ENCODE measurements at regions not wholly inside any gene's neighbourhood (a gene's known extent, or its start where the extent isn't known, plus 50 kb on each side); places are given as distances from the start of the nearest gene placed in this dataset.

DNA sequence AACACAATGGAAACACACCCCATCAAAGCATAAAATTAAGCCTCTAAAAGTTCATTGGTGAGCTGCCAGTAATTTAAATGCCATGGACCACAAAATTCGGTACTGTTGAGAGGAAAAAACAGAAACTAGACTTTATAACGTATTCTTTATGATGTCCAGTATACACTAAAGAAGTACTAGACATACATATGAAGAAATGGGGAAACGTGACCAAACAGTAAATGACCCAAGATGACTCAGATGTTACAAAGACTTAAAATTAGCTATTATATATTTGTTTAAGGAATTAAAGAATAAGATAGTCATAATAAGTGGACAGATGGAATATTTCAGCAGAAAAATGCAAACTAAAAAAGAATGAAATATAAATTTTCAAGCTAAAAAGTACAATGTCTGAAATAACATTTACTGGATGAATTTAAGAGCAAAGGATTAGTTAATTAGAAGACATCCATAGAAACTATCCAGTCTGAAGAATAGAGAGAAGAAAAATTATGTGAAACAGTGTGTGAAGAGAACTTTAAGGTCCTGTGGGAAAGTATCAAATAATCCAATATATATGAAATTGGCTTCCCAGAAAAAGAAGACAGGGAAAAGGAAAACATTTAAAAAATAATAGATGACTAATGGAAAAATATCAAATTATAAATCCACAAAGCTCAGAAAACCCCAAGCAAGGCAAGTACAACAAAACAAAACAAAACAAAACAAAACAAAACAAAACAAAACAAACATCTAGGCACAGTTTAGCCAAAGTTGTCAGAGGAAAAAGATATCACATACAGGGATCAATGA lies 69.4 kb downstream of the SAMD9 start:
- H4K20me1 ChIP-seq (ENCODE audit: insufficient read depth): no peaks in the 10 kb centered on the region
- no peaks in the 10 kb centered on the region for H3K79me2 ChIP-seq (replicated peaks; ENCODE audit: insufficient read depth, low read length)
- no peak overlapping the region for H2AFZ ChIP-seq (ENCODE audit: low read depth, low read length)
- no peak overlapping the region for H3K27ac ChIP-seq (ENCODE audit: low read length)
- no peaks in the 10 kb centered on the region for H3F3A ChIP-seq (ENCODE audit: insufficient read depth, low read length, poor library complexity, severe bottlenecking)
- no peak overlapping the region for H3K4me3 ChIP-seq (ENCODE audit: low read length)
- H3K36me3 ChIP-seq (ENCODE audit: insufficient read depth, low read length): no peaks in the 10 kb centered on the region
- no peaks in the 10 kb centered on the region for H3K9me2 ChIP-seq (ENCODE audit: insufficient read depth, low read length)
- H3K9ac ChIP-seq (ENCODE audit: low read length): no peak overlapping the region
- H3K4me2 ChIP-seq (ENCODE audit: low read length): no peak overlapping the region
- H3K9me3 ChIP-seq (ENCODE audit: low read length): no peaks in the 10 kb centered on the region
- TF ChIP-seq, protein P1, sequence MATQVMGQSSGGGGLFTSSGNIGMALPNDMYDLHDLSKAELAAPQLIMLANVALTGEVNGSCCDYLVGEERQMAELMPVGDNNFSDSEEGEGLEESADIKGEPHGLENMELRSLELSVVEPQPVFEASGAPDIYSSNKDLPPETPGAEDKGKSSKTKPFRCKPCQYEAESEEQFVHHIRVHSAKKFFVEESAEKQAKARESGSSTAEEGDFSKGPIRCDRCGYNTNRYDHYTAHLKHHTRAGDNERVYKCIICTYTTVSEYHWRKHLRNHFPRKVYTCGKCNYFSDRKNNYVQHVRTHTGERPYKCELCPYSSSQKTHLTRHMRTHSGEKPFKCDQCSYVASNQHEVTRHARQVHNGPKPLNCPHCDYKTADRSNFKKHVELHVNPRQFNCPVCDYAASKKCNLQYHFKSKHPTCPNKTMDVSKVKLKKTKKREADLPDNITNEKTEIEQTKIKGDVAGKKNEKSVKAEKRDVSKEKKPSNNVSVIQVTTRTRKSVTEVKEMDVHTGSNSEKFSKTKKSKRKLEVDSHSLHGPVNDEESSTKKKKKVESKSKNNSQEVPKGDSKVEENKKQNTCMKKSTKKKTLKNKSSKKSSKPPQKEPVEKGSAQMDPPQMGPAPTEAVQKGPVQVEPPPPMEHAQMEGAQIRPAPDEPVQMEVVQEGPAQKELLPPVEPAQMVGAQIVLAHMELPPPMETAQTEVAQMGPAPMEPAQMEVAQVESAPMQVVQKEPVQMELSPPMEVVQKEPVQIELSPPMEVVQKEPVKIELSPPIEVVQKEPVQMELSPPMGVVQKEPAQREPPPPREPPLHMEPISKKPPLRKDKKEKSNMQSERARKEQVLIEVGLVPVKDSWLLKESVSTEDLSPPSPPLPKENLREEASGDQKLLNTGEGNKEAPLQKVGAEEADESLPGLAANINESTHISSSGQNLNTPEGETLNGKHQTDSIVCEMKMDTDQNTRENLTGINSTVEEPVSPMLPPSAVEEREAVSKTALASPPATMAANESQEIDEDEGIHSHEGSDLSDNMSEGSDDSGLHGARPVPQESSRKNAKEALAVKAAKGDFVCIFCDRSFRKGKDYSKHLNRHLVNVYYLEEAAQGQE (IDR thresholded peaks at IDR 0.05; ENCODE audit: borderline replicate concordance): no peak
- TF ChIP-seq POLR2AphosphoS5 (IDR thresholded peaks at IDR 0.05): no peak
- TF ChIP-seq SMC3 (conservative IDR thresholded peaks at IDR 0.05; ENCODE audit: poor library complexity): no peak
- no peak for TF ChIP-seq EP300 (conservative IDR thresholded peaks at IDR 0.05; ENCODE audit: poor library complexity, severe bottlenecking)
- no peak for TF ChIP-seq EZH2 (IDR thresholded peaks at IDR 0.05; ENCODE audit: borderline replicate concordance, insufficient read depth, low read length, poor library complexity, severe bottlenecking)
- H3K27me3 ChIP-seq (ENCODE audit: insufficient read depth, low read depth, low read length): no peaks in the 10 kb centered on the region

DNA sequence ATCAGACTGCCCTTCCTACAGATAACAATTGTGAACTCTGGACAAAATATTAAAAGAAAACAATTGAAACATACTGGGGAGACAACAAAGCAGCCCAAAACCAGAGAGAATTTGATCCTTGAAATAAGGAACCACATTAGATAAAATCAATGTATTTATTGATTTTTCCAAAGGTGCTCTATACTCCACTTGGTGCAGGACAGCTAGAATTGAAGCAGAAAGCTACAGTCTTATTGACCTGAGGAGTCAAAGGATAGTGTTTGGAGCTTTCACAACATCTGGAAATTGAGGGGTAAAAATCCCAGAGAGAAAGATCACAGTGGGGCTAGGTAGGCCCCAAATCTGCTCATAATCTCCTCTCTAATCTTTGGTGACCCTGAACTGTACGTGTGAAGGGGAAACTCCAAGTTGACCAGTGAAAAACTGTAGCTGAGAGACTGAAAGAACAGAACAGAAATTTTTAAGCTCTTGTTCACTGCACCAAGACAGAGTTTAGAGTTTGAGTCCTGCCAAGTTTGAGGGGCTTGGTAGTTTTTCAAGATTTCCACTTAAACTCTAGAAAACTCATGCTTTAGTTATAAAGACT lies 70.2 kb downstream of the SAMD9 start:
- Histone ChIP-seq H3K27me3 (ENCODE audit: insufficient read depth, low read depth, low read length) (no peaks in the 10 kb centered on the region), H3K79me2 (replicated peaks; ENCODE audit: insufficient read depth, low read length) (no peaks in the 10 kb centered on the region), H3F3A (ENCODE audit: insufficient read depth, low read length, poor library complexity, severe bottlenecking) (no peaks in the 10 kb centered on the region), H3K9me3 (ENCODE audit: low read length) (no peaks in the 10 kb centered on the region), H3K4me2 (ENCODE audit: low read length) (no peak overlapping the region), H3K36me3 (ENCODE audit: insufficient read depth, low read length) (no peaks in the 10 kb centered on the region), H3K4me3 (ENCODE audit: low read length) (no peak overlapping the region), H3K27ac (ENCODE audit: low read length) (no peak overlapping the region), H4K20me1 (ENCODE audit: insufficient read depth) (no peaks in the 10 kb centered on the region), H2AFZ (ENCODE audit: low read depth, low read length) (no peak overlapping the region), H3K9me2 (ENCODE audit: insufficient read depth, low read length) (no peaks in the 10 kb centered on the region), H3K9ac (ENCODE audit: low read length) (no peak overlapping the region)
- TF ChIP-seq TAF1 (IDR thresholded peaks at IDR 0.05; ENCODE audit: low read depth) (no peak), RAD21 (conservative IDR thresholded peaks at IDR 0.05) (no peak), EZH2 (IDR thresholded peaks at IDR 0.05; ENCODE audit: borderline replicate concordance, insufficient read depth, low read length, poor library complexity, severe bottlenecking) (no peak), MXI1 (conservative IDR thresholded peaks at IDR 0.05; ENCODE audit: poor library complexity, severe bottlenecking) (no peak), SMC3 (conservative IDR thresholded peaks at IDR 0.05; ENCODE audit: poor library complexity) (no peak), EP300 (conservative IDR thresholded peaks at IDR 0.05; ENCODE audit: poor library complexity, severe bottlenecking) (no peak), POLR2AphosphoS5 (IDR thresholded peaks at IDR 0.05) (no peak)
- TF ChIP-seq, protein P1 (IDR thresholded peaks at IDR 0.05; ENCODE audit: borderline replicate concordance): no peak
- TF ChIP-seq, protein P2, sequence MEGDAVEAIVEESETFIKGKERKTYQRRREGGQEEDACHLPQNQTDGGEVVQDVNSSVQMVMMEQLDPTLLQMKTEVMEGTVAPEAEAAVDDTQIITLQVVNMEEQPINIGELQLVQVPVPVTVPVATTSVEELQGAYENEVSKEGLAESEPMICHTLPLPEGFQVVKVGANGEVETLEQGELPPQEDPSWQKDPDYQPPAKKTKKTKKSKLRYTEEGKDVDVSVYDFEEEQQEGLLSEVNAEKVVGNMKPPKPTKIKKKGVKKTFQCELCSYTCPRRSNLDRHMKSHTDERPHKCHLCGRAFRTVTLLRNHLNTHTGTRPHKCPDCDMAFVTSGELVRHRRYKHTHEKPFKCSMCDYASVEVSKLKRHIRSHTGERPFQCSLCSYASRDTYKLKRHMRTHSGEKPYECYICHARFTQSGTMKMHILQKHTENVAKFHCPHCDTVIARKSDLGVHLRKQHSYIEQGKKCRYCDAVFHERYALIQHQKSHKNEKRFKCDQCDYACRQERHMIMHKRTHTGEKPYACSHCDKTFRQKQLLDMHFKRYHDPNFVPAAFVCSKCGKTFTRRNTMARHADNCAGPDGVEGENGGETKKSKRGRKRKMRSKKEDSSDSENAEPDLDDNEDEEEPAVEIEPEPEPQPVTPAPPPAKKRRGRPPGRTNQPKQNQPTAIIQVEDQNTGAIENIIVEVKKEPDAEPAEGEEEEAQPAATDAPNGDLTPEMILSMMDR (IDR thresholded peaks at IDR 0.05; ENCODE audit: poor library complexity, severe bottlenecking): no peak

Measured in neural cell (in vitro differentiated cells).